HepG2 (cell line): ENCODE measurements at regions not wholly inside any gene's neighbourhood (a gene's known extent, or its start where the extent isn't known, plus 50 kb on each side); places are given as distances from the start of the nearest gene placed in this dataset.

ENCODE experiments used
- ATAC-seq: fragments of 200-7000 bp; cut with Tn5 transposase; 3 replicates; pipeline ENCODE4 v1.9.1; 2020; ENCODE audit warnings: mild to moderate bottlenecking, moderate library complexity
- BruUV-seq: library from RNA; stranded (reverse); fragments of 400-500 nt; replicated peaks from 2 replicates; lab custom pipeline; 2021; lab: Mats Ljungman, UMichigan
- CTCF ChIA-PET: fragments of 300-600 bp; formaldehyde crosslinking; extraction: SDS; loops from one replicate; lab custom pipeline; 2021; ENCODE audit warnings: low total read pairs, inconsistent platforms, low intra/inter-chr PET ratio; lab: Yijun Ruan, JAX
- POLR2A ChIA-PET: fragments of 350-600 bp; sonication (Branson Sonifier 250); formaldehyde crosslinking; loops from one replicate; lab custom pipeline; 2020; ENCODE audit warnings: antibody characterized with exemption, inconsistent platforms; lab: Yijun Ruan, JAX
- DNase-seq: peaks from one replicate; pipeline ENCODE4 v3.0.0-alpha.2; 2015; ENCODE audit warnings: low spot score
- FAIRE-seq: peaks from 3 replicates; lab custom pipeline; 2011; peaks lifted over from hg19 to GRCh38; lab: Jason Lieb, UNC
- H2AFZ ChIP-seq: one replicate; pipeline ENCODE4 v1.6.1; 2011; ENCODE audit warnings: low read length, inconsistent platforms
- H3K27ac ChIP-seq: fragments of 300-600 bp; 3 replicates; pipeline ENCODE4 v1.8.0; 2011; ENCODE audit warnings: mixed run types, mild to moderate bottlenecking, mixed read lengths, low read length, inconsistent platforms; ENCODE audit not compliant: insufficient read depth; ENCODE audit errors: extremely low read length
- H3K27me3 ChIP-seq, 2 experiments: fragments of 200-600 bp in 1 of 2; 2 replicates in 1 of 2; 3 replicates in 1 of 2; pipeline versions ENCODE4 v1.6.0 to v1.8.0; 2011; ENCODE audit warnings: low read length in 2 of 2, mild to moderate bottlenecking in 2 of 2, moderate library complexity in 2 of 2, inconsistent platforms in 1 of 2; ENCODE audit not compliant: insufficient read depth in 2 of 2, control insufficient read depth in 1 of 2
- H3K36me3 ChIP-seq, 2 experiments: fragments of 200-600 bp in 1 of 2; replicated peaks in 1 of 2; 2 replicates in 1 of 2; 3 replicates in 1 of 2; pipeline versions ENCODE4 v1.5.1 to v1.8.0; 2011; ENCODE audit warnings: low read length in 2 of 2, inconsistent platforms in 1 of 2; ENCODE audit not compliant: insufficient read depth in 2 of 2, control insufficient read depth in 1 of 2
- H3K4me1 ChIP-seq: 2 replicates; pipeline ENCODE4 v1.5.1; 2012; ENCODE audit warnings: low read length, inconsistent platforms; ENCODE audit not compliant: insufficient read depth
- H3K4me2 ChIP-seq: 2 replicates; pipeline ENCODE4 v1.6.0; 2011; ENCODE audit warnings: low read depth, low read length, inconsistent platforms
- H3K4me3 ChIP-seq, 3 experiments: fragments of 200-600 bp in 1 of 3; sonication (generic), shearing (Covaris generic) in 1 of 3; replicated peaks in 1 of 3; 2 replicates each; pipeline ENCODE4 v1.5.1; 2011 to 2016; ENCODE audit warnings: low read length in 3 of 3, inconsistent platforms in 2 of 3, low read depth in 2 of 3, mild to moderate bottlenecking in 2 of 3, control low read depth in 1 of 3, mixed read lengths in 1 of 3; ENCODE audit not compliant: insufficient read depth in 1 of 3
- H3K79me2 ChIP-seq: one replicate; pipeline ENCODE4 v1.6.1; 2011; ENCODE audit warnings: low read length, inconsistent platforms; ENCODE audit not compliant: insufficient read depth
- H3K9ac ChIP-seq: 2 replicates; pipeline ENCODE4 v1.6.0; 2011; ENCODE audit warnings: mild to moderate bottlenecking, low read depth, low read length, inconsistent platforms; ENCODE audit not compliant: insufficient read depth
- H3K9me3 ChIP-seq: 2 replicates; pipeline ENCODE4 v1.5.1; 2012; ENCODE audit warnings: mild to moderate bottlenecking, low read length
- H4K20me1 ChIP-seq: 2 replicates; pipeline ENCODE4 v1.6.0; 2011; ENCODE audit warnings: inconsistent platforms, mild to moderate bottlenecking, low read length, moderate library complexity; ENCODE audit not compliant: insufficient read depth
- BCLAF1 ChIP-seq: fragments of 450-650 bp; IDR thresholded peaks from 2 replicates; pipeline ENCODE4 v1.6.1; 2017; ENCODE audit warnings: mild to moderate bottlenecking
- CCAR2 ChIP-seq: fragments of 200-400 bp; formaldehyde crosslinking; optimal IDR thresholded peaks from 2 replicates; pipeline ENCODE3; 2018; ENCODE audit warnings: low read depth, mild to moderate bottlenecking, low read length, moderate library complexity
- KDM3A ChIP-seq: IDR thresholded peaks from 2 replicates; pipeline ENCODE4 v1.6.1; 2018; ENCODE audit warnings: low read depth, missing compliant biosample characterization
- PAXIP1 ChIP-seq: sonication (generic); formaldehyde crosslinking; conservative IDR thresholded peaks from 2 replicates; pipeline ENCODE4 v1.4.0; 2020; ENCODE audit warnings: mild to moderate bottlenecking, missing genetic modification reagents, moderate library complexity
- PHB2 ChIP-seq: fragments of 450-650 bp; IDR thresholded peaks from 2 replicates; pipeline ENCODE4 v1.6.1; 2018; ENCODE audit not compliant: partially characterized antibody
- ZBTB8A ChIP-seq: sonication (generic); formaldehyde crosslinking; IDR thresholded peaks from 2 replicates; pipeline ENCODE4 v1.4.0; 2020; ENCODE audit warnings: mild to moderate bottlenecking, low read depth, missing genetic modification reagents, borderline replicate concordance
- WGBS: methylation state at CpG from one replicate; pipeline ENCODE4 v1.1.6; 2017; ENCODE audit warnings: low lambda C conversion rate; 5-methylcytosine and 5-hydroxymethylcytosine counted together
- in situ Hi-C: cut with HindIII; loops from 2 replicates; pipeline ENCODE4 v1.10.0; 2017; ENCODE audit warnings: low pct_unique_long_range_greater_than_20kb; ENCODE audit not compliant: extremely low pct_ligation_motif_present
- intact Hi-C: fragments of 100-400 bp; cut with micrococcal nuclease; formaldehyde crosslinking; loops from one replicate; pipeline ENCODE4 v1.10.0; 2022; ENCODE audit not compliant: unreplicated experiment

GRCh38 chr2:174669336-174669735, 71.7 kb upstream of the WIPF1 start:
- no peak overlapping the region for H3K4me3 ChIP-seq
- ChIA-PET CTCF (no interaction called here), POLR2A (no interaction called here)
- H3K27ac ChIP-seq = no peak overlapping the region
- no peaks in the 10 kb centered on the region for H3K9me3 ChIP-seq
- WGBS = 32% methylated on average over 5 of the region's 5 CpGs
- no peak overlapping the region for H2AFZ ChIP-seq
- H3K79me2 ChIP-seq = no peaks in the 10 kb centered on the region
- peaks cover 2 to 37% of the 10 kb centered on the region in 2 experiments; a peak in 4 of 5 replicates for H3K27me3 ChIP-seq
- DNase-seq (no peak), ATAC-seq (no peak), FAIRE-seq (no peak)
- intact Hi-C loops = no loop called here
- H3K4me1 ChIP-seq = no peaks in the 10 kb centered on the region
- H3K4me2 ChIP-seq = no peak overlapping the region
- in situ Hi-C loops = no loop called here
- no TSS peak for BruUV-seq
- no peaks in the 10 kb centered on the region for H3K36me3 ChIP-seq
- H3K9ac ChIP-seq = no peak overlapping the region
- H4K20me1 ChIP-seq = no peaks in the 10 kb centered on the region
- TF ChIP-seq PAXIP1 (CRISPR knock-in tag) (no peak), BCLAF1 (no peak), CCAR2 (no peak), ZBTB8A (CRISPR knock-in tag) (no peak), PHB2 (no peak), KDM3A (no peak)
